HepG2 (cell line): ENCODE measurements at regions not wholly inside any gene's neighbourhood (a gene's known extent, or its start where the extent isn't known, plus 50 kb on each side); places are given as distances from the start of the nearest gene placed in this dataset.

Experiments used
- CC2D1A ChIP-seq: sonication (generic); formaldehyde crosslinking; IDR thresholded peaks from 2 replicates; pipeline ENCODE4 v1.8.1; 2023; ENCODE audit warnings: mild to moderate bottlenecking, missing genetic modification reagents
- ELF4 ChIP-seq: sonication (generic); formaldehyde crosslinking; IDR thresholded peaks from 2 replicates; pipeline ENCODE4 v1.5.0; 2020; ENCODE audit warnings: missing genetic modification reagents, mild to moderate bottlenecking, moderate library complexity, borderline replicate concordance
- FOXA3 ChIP-seq: IDR thresholded peaks from 2 replicates; pipeline ENCODE4 v1.6.1; 2016; ENCODE audit warnings: missing genetic modification reagents, missing compliant biosample characterization
- FOXK1 ChIP-seq: sonication (generic); formaldehyde crosslinking; IDR thresholded peaks from 2 replicates; pipeline ENCODE4 v1.4.0; 2020; ENCODE audit warnings: low read depth, missing genetic modification reagents, borderline replicate concordance
- FOXO1 ChIP-seq: sonication (generic); formaldehyde crosslinking; IDR thresholded peaks from 2 replicates; pipeline ENCODE4 v1.4.0; 2020; ENCODE audit warnings: missing genetic modification reagents
- FOXP1 ChIP-seq, 2 experiments: fragments of 450-650 bp in 1 of 2; IDR thresholded peaks; 2 replicates each; pipeline ENCODE4 v1.6.1; 2017 to 2018; ENCODE audit warnings: antibody characterized with exemption in 1 of 2
- HINFP ChIP-seq: sonication (generic); formaldehyde crosslinking; IDR thresholded peaks from 2 replicates; pipeline ENCODE4 v1.4.0; 2020; ENCODE audit warnings: low read depth, mild to moderate bottlenecking, missing genetic modification reagents
- HNF1B ChIP-seq: sonication (generic); formaldehyde crosslinking; IDR thresholded peaks from 2 replicates; pipeline ENCODE4 v1.5.1; 2020; ENCODE audit warnings: mild to moderate bottlenecking, moderate library complexity, missing genetic modification reagents
- MXI1 ChIP-seq: IDR thresholded peaks from 3 replicates; pipeline ENCODE4 v1.6.1; 2012; ENCODE audit warnings: low read depth, low read length, inconsistent platforms, borderline replicate concordance
- PLRG1 ChIP-seq: fragments of 450-650 bp; conservative IDR thresholded peaks from 2 replicates; pipeline ENCODE4 v1.6.1; 2016
- RCOR2 ChIP-seq: IDR thresholded peaks from 2 replicates; pipeline ENCODE4 v1.6.1; 2016; ENCODE audit warnings: missing biosample characterization, missing genetic modification reagents
- SMC3 ChIP-seq: IDR thresholded peaks from 2 replicates; pipeline ENCODE4 v1.6.1; 2011; ENCODE audit warnings: low read length, improper control_type of control experiment
- SYNCRIP ChIP-seq: fragments of 200-400 bp; formaldehyde crosslinking; IDR thresholded peaks from 2 replicates; pipeline ENCODE4 v1.6.1; 2018; ENCODE audit warnings: mild to moderate bottlenecking, low read depth, low read length; ENCODE audit not compliant: insufficient read depth
- ZBTB21 ChIP-seq: sonication (generic); formaldehyde crosslinking; IDR thresholded peaks from 2 replicates; pipeline ENCODE4 v1.4.0; 2020; ENCODE audit warnings: missing genetic modification reagents
- ZFP36L2 ChIP-seq: sonication (generic); formaldehyde crosslinking; IDR thresholded peaks from 2 replicates; pipeline ENCODE4 v1.4.0; 2020; ENCODE audit warnings: missing genetic modification reagents
- ZFX ChIP-seq: sonication (generic); formaldehyde crosslinking; IDR thresholded peaks from 2 replicates; pipeline ENCODE4 v1.4.0; 2020; ENCODE audit warnings: mild to moderate bottlenecking, low read depth, missing genetic modification reagents, moderate library complexity
- ZNF451 ChIP-seq: sonication (generic); formaldehyde crosslinking; IDR thresholded peaks from 2 replicates; pipeline ENCODE4 v1.5.0; 2020; ENCODE audit warnings: mild to moderate bottlenecking, missing genetic modification reagents
- ZNF607 ChIP-seq: sonication (generic); formaldehyde crosslinking; IDR thresholded peaks from 2 replicates; pipeline ENCODE4 v1.5.1; 2020; ENCODE audit warnings: missing genetic modification reagents, mild to moderate bottlenecking, borderline replicate concordance

- TF ChIP-seq MXI1, result no peak
- TF ChIP-seq ZBTB21, result no peak
- TF ChIP-seq SYNCRIP, result no peak
- no peak for TF ChIP-seq FOXK1
- TF ChIP-seq HINFP (CRISPR knock-in tag), result no peak
- no peak for TF ChIP-seq ZNF607 (CRISPR knock-in tag)
- TF ChIP-seq ZFP36L2 (CRISPR knock-in tag), result no peak
- TF ChIP-seq HNF1B (CRISPR knock-in tag), result no peak
- no peak for TF ChIP-seq ZNF451 (CRISPR knock-in tag)
- TF ChIP-seq SMC3, result peak; percentile 28; the same call in 1 of the 2 replicates
- TF ChIP-seq PLRG1, result no peak
- no peak for TF ChIP-seq ELF4 (CRISPR knock-in tag)
- 0 out of 2 replicates have a peak, but pooled peaks have one; percentile 25 for TF ChIP-seq RCOR2
- TF ChIP-seq FOXA3, result 0 out of 2 replicates have a peak, but pooled peaks have one; percentile 13
- 0 out of 2 replicates have a peak, but pooled peaks have one; percentile 17 for TF ChIP-seq FOXO1 (CRISPR knock-in tag)
- no peak for TF ChIP-seq ZFX (CRISPR knock-in tag)
- TF ChIP-seq FOXP1 (IDR thresholded peaks at IDR 0.05), result no peak
- no peak for TF ChIP-seq FOXP1 (CRISPR knock-in tag; IDR thresholded peaks at IDR 0.05)
- TF ChIP-seq CC2D1A, result 0 out of 2 replicates have a peak, but pooled peaks have one; percentile 21
- TF ChIP-seq, all 625 proteins: peak for 35
Observed at GRCh38 chr6:63476302-63476701, 96.0 kb upstream of the LOC128125822 start (continued).
